ENCODE measurements at regions not wholly inside any gene's neighbourhood (a gene's known extent, or its start where the extent isn't known, plus 50 kb on each side); places are given as distances from the start of the nearest gene placed in this dataset.
"Not testable (repeated sequence)": the region's sequence is repeated elsewhere in the genome, so short reads cannot be mapped to it uniquely, and the experiment has no call there.

- Histone ChIP-seq H3K9me3 (ENCODE audit: control insufficient read depth in 2 of 2, insufficient read depth in 1 of 2, low read length in 1 of 2) (no peaks in the 10 kb centered on the region), H3K27me3 (ENCODE audit: control insufficient read depth in 2 of 2, insufficient read depth in 1 of 2, low read length in 1 of 2) (no peaks in the 10 kb centered on the region)
These were observed 2009.3 kb upstream of the CELF4 start for GRCh38 chr18:39574897-39575296.

GRCh38 chr18:39571511-39571910 is 2005.9 kb upstream of the CELF4 start:
- no peaks in the 10 kb centered on the region for H3K4me1 ChIP-seq (ENCODE audit: control insufficient read depth in 2 of 2, insufficient read depth in 2 of 2, low read length in 2 of 2)
- no peaks in the 10 kb centered on the region for H3K27me3 ChIP-seq (ENCODE audit: control insufficient read depth in 2 of 2, insufficient read depth in 1 of 2, low read length in 1 of 2)
- no peak overlapping the region for H3K4me3 ChIP-seq (ENCODE audit: low read length in 2 of 2)
- WGBS: 95% methylated on average over 5 of the region's 5 CpGs
- no peaks in the 10 kb centered on the region for H3K36me3 ChIP-seq (ENCODE audit: control insufficient read depth in 2 of 2, insufficient read depth in 2 of 2, low read length in 1 of 2)
- H3K27ac ChIP-seq (ENCODE audit: low read depth in 1 of 2, low read length in 1 of 2): no peak overlapping the region
- H3K9me3 ChIP-seq (ENCODE audit: control insufficient read depth in 2 of 2, insufficient read depth in 1 of 2, low read length in 1 of 2): no peaks in the 10 kb centered on the region
- DNase-seq (ENCODE audit: low read depth in 6 of 9, low spot score in 9 of 9): peak in 3 of 9 donors; percentile 6 to 33 (median 18)

More at GRCh38 chr18:39574897-39575296, 2009.3 kb upstream of the CELF4 start:
- WGBS: 94% methylated on average over 4 of the region's 4 CpGs
- H3K27ac ChIP-seq (ENCODE audit: low read depth in 1 of 2, low read length in 1 of 2): no peak overlapping the region
- no peaks in the 10 kb centered on the region for H3K4me1 ChIP-seq (ENCODE audit: control insufficient read depth in 2 of 2, insufficient read depth in 2 of 2, low read length in 2 of 2)
- no peak for DNase-seq (ENCODE audit: low read depth in 6 of 9, low spot score in 9 of 9)
- H3K36me3 ChIP-seq (ENCODE audit: control insufficient read depth in 2 of 2, insufficient read depth in 2 of 2, low read length in 1 of 2): no peaks in the 10 kb centered on the region
- no peak overlapping the region for H3K4me3 ChIP-seq (ENCODE audit: low read length in 2 of 2)

- 94% methylated on average over 26 of the region's 32 CpGs for WGBS
These were observed 2000.1 kb upstream of the CELF4 start for GRCh38 chr18:39565551-39566230.

GRCh38 chr18:39564716-39565115 is 1999.1 kb upstream of the CELF4 start:
- 96% methylated on average over 4 of the region's 4 CpGs for WGBS
- DNase-seq (ENCODE audit: low read depth in 6 of 9, low spot score in 9 of 9): no peak

More at GRCh38 chr18:39565551-39566230, 2000.1 kb upstream of the CELF4 start:
- H3K4me3 ChIP-seq (ENCODE audit: low read length in 2 of 2); DNase-seq (ENCODE audit: low read depth in 6 of 9, low spot score in 9 of 9); H3K9me3 ChIP-seq (ENCODE audit: control insufficient read depth in 2 of 2, insufficient read depth in 1 of 2, low read length in 1 of 2); H3K4me1 ChIP-seq (ENCODE audit: control insufficient read depth in 2 of 2, insufficient read depth in 2 of 2, low read length in 2 of 2); H3K27ac ChIP-seq (ENCODE audit: low read depth in 1 of 2, low read length in 1 of 2); H3K36me3 ChIP-seq (ENCODE audit: control insufficient read depth in 2 of 2, insufficient read depth in 2 of 2, low read length in 1 of 2); H3K27me3 ChIP-seq (ENCODE audit: control insufficient read depth in 2 of 2, insufficient read depth in 1 of 2, low read length in 1 of 2): not testable (repeated sequence)

GRCh38 chr18:39561126-39561525 is 1995.5 kb upstream of the CELF4 start:
- Histone ChIP-seq H3K27ac (ENCODE audit: low read depth in 1 of 2, low read length in 1 of 2) (no peak overlapping the region), H3K36me3 (ENCODE audit: control insufficient read depth in 2 of 2, insufficient read depth in 2 of 2, low read length in 1 of 2) (no peaks in the 10 kb centered on the region), H3K27me3 (ENCODE audit: control insufficient read depth in 2 of 2, insufficient read depth in 1 of 2, low read length in 1 of 2) (no peaks in the 10 kb centered on the region), H3K4me3 (ENCODE audit: low read length in 2 of 2) (no peak overlapping the region), H3K4me1 (ENCODE audit: control insufficient read depth in 2 of 2, insufficient read depth in 2 of 2, low read length in 2 of 2) (no peaks in the 10 kb centered on the region), H3K9me3 (ENCODE audit: control insufficient read depth in 2 of 2, insufficient read depth in 1 of 2, low read length in 1 of 2) (no peaks in the 10 kb centered on the region)
- 92% methylated on average over 2 of the region's 2 CpGs for WGBS
- DNase-seq (ENCODE audit: low read depth in 6 of 9, low spot score in 9 of 9): no peak

More at GRCh38 chr18:39564716-39565115, 1999.1 kb upstream of the CELF4 start:
- no peak overlapping the region for H3K27ac ChIP-seq (ENCODE audit: low read depth in 1 of 2, low read length in 1 of 2)
- no peak overlapping the region for H3K4me3 ChIP-seq (ENCODE audit: low read length in 2 of 2)
- no peaks in the 10 kb centered on the region for H3K9me3 ChIP-seq (ENCODE audit: control insufficient read depth in 2 of 2, insufficient read depth in 1 of 2, low read length in 1 of 2)
- no peaks in the 10 kb centered on the region for H3K27me3 ChIP-seq (ENCODE audit: control insufficient read depth in 2 of 2, insufficient read depth in 1 of 2, low read length in 1 of 2)
- H3K4me1 ChIP-seq (ENCODE audit: control insufficient read depth in 2 of 2, insufficient read depth in 2 of 2, low read length in 2 of 2): no peaks in the 10 kb centered on the region
- H3K36me3 ChIP-seq (ENCODE audit: control insufficient read depth in 2 of 2, insufficient read depth in 2 of 2, low read length in 1 of 2): no peaks in the 10 kb centered on the region

GRCh38 chr18:39558658-39559057 is 1993.1 kb upstream of the CELF4 start:
- H3K4me1 ChIP-seq (ENCODE audit: control insufficient read depth in 2 of 2, insufficient read depth in 2 of 2, low read length in 2 of 2): no peaks in the 10 kb centered on the region
- H3K27me3 ChIP-seq (ENCODE audit: control insufficient read depth in 2 of 2, insufficient read depth in 1 of 2, low read length in 1 of 2): no peaks in the 10 kb centered on the region
- DNase-seq (ENCODE audit: low read depth in 6 of 9, low spot score in 9 of 9): no peak
- no peak overlapping the region for H3K4me3 ChIP-seq (ENCODE audit: low read length in 2 of 2)
- no peak overlapping the region for H3K27ac ChIP-seq (ENCODE audit: low read depth in 1 of 2, low read length in 1 of 2)
- no peaks in the 10 kb centered on the region for H3K9me3 ChIP-seq (ENCODE audit: control insufficient read depth in 2 of 2, insufficient read depth in 1 of 2, low read length in 1 of 2)
- no peaks in the 10 kb centered on the region for H3K36me3 ChIP-seq (ENCODE audit: control insufficient read depth in 2 of 2, insufficient read depth in 2 of 2, low read length in 1 of 2)

GRCh38 chr18:39555496-39555895 is 1989.9 kb upstream of the CELF4 start:
- H3K9me3 ChIP-seq (ENCODE audit: control insufficient read depth in 2 of 2, insufficient read depth in 1 of 2, low read length in 1 of 2): no peaks in the 10 kb centered on the region
- H3K4me1 ChIP-seq (ENCODE audit: control insufficient read depth in 2 of 2, insufficient read depth in 2 of 2, low read length in 2 of 2): no peaks in the 10 kb centered on the region
- H3K36me3 ChIP-seq (ENCODE audit: control insufficient read depth in 2 of 2, insufficient read depth in 2 of 2, low read length in 1 of 2): no peaks in the 10 kb centered on the region
- H3K27ac ChIP-seq (ENCODE audit: low read depth in 1 of 2, low read length in 1 of 2): no peak overlapping the region
- H3K4me3 ChIP-seq (ENCODE audit: low read length in 2 of 2): no peak overlapping the region
- DNase-seq (ENCODE audit: low read depth in 6 of 9, low spot score in 9 of 9): no peak
- 98% methylated on average over 1 of the region's 1 CpG for WGBS
- H3K27me3 ChIP-seq (ENCODE audit: control insufficient read depth in 2 of 2, insufficient read depth in 1 of 2, low read length in 1 of 2): no peaks in the 10 kb centered on the region

GRCh38 chr18:39550701-39551100 is 1985.1 kb upstream of the CELF4 start:
- Histone ChIP-seq H3K4me3 (ENCODE audit: low read length in 2 of 2) (no peak overlapping the region), H3K9me3 (ENCODE audit: control insufficient read depth in 2 of 2, insufficient read depth in 1 of 2, low read length in 1 of 2) (no peaks in the 10 kb centered on the region), H3K27me3 (ENCODE audit: control insufficient read depth in 2 of 2, insufficient read depth in 1 of 2, low read length in 1 of 2) (no peaks in the 10 kb centered on the region), H3K4me1 (ENCODE audit: control insufficient read depth in 2 of 2, insufficient read depth in 2 of 2, low read length in 2 of 2) (no peaks in the 10 kb centered on the region), H3K27ac (ENCODE audit: low read depth in 1 of 2, low read length in 1 of 2) (no peak overlapping the region), H3K36me3 (ENCODE audit: control insufficient read depth in 2 of 2, insufficient read depth in 2 of 2, low read length in 1 of 2) (no peaks in the 10 kb centered on the region)
- 92% methylated on average over 2 of the region's 2 CpGs for WGBS
- DNase-seq (ENCODE audit: low read depth in 6 of 9, low spot score in 9 of 9): no peak

- Histone ChIP-seq H3K4me1 (ENCODE audit: control insufficient read depth in 2 of 2, insufficient read depth in 2 of 2, low read length in 2 of 2) (no peaks in the 10 kb centered on the region), H3K27ac (ENCODE audit: low read depth in 1 of 2, low read length in 1 of 2) (no peak overlapping the region)
- 96% methylated on average over 1 of the region's 1 CpG for WGBS
These were observed 1983.5 kb upstream of the CELF4 start for GRCh38 chr18:39549144-39549543.

More at GRCh38 chr18:39549144-39549543, 1983.5 kb upstream of the CELF4 start:
- no peak for DNase-seq (ENCODE audit: low read depth in 6 of 9, low spot score in 9 of 9)
- H3K36me3 ChIP-seq (ENCODE audit: control insufficient read depth in 2 of 2, insufficient read depth in 2 of 2, low read length in 1 of 2): no peaks in the 10 kb centered on the region
- H3K9me3 ChIP-seq (ENCODE audit: control insufficient read depth in 2 of 2, insufficient read depth in 1 of 2, low read length in 1 of 2): no peaks in the 10 kb centered on the region
- H3K4me3 ChIP-seq (ENCODE audit: low read length in 2 of 2): no peak overlapping the region
- H3K27me3 ChIP-seq (ENCODE audit: control insufficient read depth in 2 of 2, insufficient read depth in 1 of 2, low read length in 1 of 2): no peaks in the 10 kb centered on the region

All from thymus (tissue), 11 donors.